ENCODE measurements at regions not wholly inside any gene's neighbourhood (a gene's known extent, or its start where the extent isn't known, plus 50 kb on each side); places are given as distances from the start of the nearest gene placed in this dataset.

DNA sequence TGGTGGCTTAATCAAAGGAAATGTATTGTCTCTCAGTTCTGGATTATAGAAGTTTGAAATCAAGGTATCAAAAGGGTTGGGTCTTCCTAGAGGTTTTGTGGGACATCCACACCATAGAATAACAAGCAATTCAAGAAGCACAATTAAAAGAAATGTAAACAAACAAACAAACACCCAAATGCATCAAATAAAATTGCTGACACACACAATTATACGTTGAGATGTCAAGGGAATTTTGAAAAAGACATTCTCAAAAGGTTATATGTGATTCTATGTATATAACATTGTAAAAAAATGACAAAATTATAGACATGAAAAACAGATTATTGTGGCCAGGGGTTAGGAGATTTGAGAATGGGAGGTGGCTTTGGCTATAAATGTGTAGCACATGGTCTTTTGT lies 250.7 kb upstream of the AGA start:
- no peak for DNase-seq (ENCODE audit: low read depth in 2 of 2)

DNA sequence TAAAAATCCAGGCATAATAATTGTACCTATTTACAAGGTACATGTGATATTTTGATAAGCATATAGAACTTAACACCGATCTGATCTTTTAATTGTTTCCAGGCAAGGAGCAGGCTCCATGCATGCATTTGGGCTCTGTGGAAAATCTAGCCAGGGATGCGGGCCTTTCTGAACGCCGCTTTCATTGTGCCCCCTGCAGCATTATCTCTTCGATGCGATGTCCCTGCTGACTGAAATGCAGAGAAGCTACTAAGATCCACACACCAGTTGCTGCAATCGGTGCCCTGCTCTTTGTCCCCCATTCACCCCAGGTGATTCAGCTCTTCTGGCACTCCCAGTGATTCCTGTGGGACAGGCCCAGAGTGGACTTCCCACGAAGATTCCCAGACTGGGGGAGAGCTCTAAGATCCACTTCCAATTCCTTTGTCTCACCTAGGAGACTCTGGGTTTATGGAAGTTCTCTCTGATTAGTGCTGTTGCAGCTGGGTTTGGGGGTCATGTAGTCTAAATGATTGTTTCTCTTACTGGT lies 254.3 kb upstream of the AGA start:
- no peak for DNase-seq (ENCODE audit: low read depth in 2 of 2)

- DNase-seq (ENCODE audit: low read depth in 2 of 2) = no peak
Observed at GRCh38 chr4:177699365-177700213, 257.4 kb upstream of the AGA start.

- no peak for DNase-seq (ENCODE audit: low read depth in 2 of 2)
Observed at GRCh38 chr4:177706916-177707315, 264.7 kb upstream of the AGA start.

DNA sequence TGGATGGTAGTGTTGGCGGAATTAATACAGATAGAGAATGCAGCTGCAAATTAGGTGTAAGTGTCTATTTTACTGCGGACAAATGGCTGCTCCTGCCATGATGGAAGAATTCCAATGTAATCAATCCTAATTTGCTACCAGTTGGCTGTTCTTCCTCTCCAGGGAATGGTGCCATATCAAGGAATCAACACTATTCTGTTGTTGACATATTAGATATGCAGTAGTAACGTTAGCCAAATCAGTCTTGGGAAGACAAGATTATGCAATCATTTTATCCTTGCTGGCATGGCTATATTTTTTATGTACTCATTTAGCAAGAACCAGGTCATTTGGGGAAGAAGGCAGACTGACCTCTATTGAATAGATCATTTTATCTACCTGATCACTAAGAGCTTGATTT lies 271.2 kb upstream of the AGA start:
- DNase-seq (ENCODE audit: low read depth in 2 of 2) = no peak

- no peak for DNase-seq (ENCODE audit: low read depth in 2 of 2)
Observed at GRCh38 chr4:177717407-177717806, 275.2 kb upstream of the AGA start.

DNA sequence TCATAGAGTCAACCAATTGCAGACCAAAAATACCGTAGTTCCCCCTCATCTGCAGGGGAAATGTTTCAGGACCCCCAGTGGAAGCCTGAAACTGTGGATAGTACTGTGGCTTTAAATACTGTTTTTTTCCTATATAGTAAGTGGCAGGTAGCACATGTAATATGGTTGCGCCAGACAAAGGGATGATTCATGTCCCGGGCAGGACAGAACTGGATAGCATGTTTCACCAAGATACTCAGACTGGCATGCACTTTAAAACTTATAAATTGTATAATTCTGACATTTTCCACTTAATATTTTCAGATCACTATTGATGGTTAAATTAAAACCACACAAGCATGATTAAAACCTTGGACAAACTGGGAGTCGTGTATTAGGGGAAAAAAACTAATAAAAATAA lies 276.3 kb upstream of the AGA start:
- DNase-seq (ENCODE audit: low read depth in 2 of 2) = no peak

- DNase-seq (ENCODE audit: low read depth in 2 of 2) = no peak
Observed at GRCh38 chr4:177726111-177726510, 283.9 kb upstream of the AGA start.

GRCh38 chr4:177728361-177729152 lies 286.3 kb upstream of the AGA start:
- no peak for DNase-seq (ENCODE audit: low read depth in 2 of 2)

DNA sequence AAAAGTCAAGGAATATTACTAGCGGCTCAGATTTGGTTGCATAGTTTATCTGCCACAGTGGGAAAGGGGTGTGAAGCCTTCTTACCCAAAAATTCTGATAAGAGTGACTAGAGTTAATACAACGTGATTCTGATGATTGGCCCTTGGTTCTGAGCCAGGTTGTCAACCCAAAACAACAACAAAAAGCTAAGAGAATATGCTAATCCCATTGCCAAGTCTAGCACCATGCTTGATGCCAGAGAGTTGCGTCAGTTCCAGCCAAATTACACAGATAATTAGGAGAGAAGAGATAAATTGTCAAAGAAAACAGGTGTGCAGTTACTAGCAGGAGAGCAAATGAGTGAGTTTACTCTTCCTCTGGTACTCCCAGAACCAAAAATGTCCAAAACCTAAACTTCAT lies 287.4 kb upstream of the AGA start:
- no peak for DNase-seq (ENCODE audit: low read depth in 2 of 2)

GRCh38 chr4:177737387-177737940 lies 295.2 kb upstream of the AGA start:
- no peak for DNase-seq (ENCODE audit: low read depth in 2 of 2)

DNA sequence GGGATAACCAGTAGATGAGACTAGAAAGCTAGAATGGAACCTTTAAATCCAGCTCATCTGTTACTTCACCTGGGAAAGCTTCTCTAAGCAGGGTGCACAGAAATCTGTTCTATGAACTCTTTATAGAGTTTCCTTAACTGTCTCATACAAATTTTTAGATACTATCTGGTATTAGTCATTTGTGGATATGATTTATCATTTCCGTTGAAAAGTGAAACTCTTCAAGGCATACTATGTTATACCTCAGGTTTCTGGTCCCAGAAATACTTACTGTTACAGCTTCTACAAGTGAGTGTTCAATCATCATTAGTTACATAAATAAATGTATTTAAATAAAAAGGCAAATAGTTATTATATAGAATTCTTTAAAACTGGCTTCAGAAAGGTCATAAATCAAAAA lies 298.3 kb upstream of the AGA start:
- DNase-seq (ENCODE audit: low read depth in 2 of 2) = no peak

GRCh38 chr4:177759729-177760128 lies 317.5 kb upstream of the AGA start:
- DNase-seq (ENCODE audit: low read depth in 2 of 2) = no peak

- no peak for DNase-seq (ENCODE audit: low read depth in 2 of 2)
Observed at GRCh38 chr4:177761692-177762091, 319.5 kb upstream of the AGA start.

DNA sequence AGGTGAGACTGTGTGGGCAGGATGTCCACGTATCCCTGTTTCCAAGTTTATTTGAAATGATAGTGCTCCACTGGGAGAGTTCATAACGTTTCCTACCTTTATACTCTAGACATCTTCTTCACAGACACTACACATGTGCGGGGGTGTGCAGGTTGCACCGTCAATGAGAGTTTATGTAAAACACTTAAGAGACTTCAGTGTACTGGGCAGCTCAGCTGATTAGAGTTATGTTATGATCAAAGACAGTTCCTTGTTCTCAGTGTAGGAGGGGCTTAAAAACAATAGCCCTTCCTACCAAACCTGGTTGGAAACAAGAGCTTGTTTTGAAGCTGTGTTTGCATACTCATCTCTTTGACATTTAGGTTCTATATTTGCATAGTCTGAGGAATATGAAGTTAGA lies 326.9 kb upstream of the AGA start:
- no peak for DNase-seq (ENCODE audit: low read depth in 2 of 2)

- no peak for DNase-seq (ENCODE audit: low read depth in 2 of 2)
Observed at GRCh38 chr4:177770776-177771175, 328.5 kb upstream of the AGA start.

- no peak for DNase-seq (ENCODE audit: low read depth in 2 of 2)
Observed at GRCh38 chr4:177771645-177772044, 329.4 kb upstream of the AGA start.

GRCh38 chr4:177778623-177779022 lies 336.4 kb upstream of the AGA start:
- DNase-seq (ENCODE audit: low read depth in 2 of 2) = no peak

DNA sequence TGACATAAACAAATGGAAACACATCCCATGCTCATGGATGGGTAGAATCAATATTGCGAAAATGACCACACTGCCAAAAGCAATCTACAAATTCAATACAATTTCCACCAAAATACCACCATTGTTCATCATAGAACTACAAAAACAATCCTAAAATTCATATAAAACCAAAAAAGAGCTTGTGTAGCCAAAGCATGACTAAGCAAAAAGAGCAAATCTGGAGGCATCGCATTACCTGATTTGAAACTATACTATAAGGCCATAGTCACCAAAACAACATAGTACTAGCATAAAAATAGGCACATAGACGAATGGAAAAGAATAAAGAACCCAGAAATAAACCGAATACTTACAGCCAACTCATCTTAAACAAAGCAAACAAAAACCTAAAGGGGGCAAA lies 342.8 kb upstream of the AGA start:
- DNase-seq (ENCODE audit: low read depth in 2 of 2) = no peak

- no peak for DNase-seq (ENCODE audit: low read depth in 2 of 2)
Observed at GRCh38 chr4:177789610-177790009, 347.4 kb upstream of the AGA start.

DNA sequence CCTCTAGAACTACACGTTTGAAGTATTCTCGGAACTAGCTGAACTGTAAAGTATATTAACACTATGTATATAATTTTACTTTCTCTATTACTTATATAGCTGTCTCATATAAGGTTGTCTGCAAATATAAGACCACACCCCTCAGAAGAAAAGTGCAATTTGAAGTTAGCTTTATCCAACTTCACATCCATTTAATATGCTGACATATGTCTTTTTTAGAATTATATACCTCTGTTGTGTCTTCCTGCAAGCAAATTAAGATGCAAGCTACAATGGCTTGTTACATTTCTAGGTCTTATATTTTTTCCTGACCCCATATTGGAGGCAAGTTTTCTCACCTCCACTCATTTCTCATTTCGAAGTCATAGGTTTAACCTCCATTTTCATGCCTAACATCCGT lies 349.0 kb upstream of the AGA start:
- DNase-seq (ENCODE audit: low read depth in 2 of 2) = no peak

- DNase-seq (ENCODE audit: low read depth in 2 of 2) = no peak
Observed at GRCh38 chr4:177796841-177797240, 354.6 kb upstream of the AGA start.

DNA sequence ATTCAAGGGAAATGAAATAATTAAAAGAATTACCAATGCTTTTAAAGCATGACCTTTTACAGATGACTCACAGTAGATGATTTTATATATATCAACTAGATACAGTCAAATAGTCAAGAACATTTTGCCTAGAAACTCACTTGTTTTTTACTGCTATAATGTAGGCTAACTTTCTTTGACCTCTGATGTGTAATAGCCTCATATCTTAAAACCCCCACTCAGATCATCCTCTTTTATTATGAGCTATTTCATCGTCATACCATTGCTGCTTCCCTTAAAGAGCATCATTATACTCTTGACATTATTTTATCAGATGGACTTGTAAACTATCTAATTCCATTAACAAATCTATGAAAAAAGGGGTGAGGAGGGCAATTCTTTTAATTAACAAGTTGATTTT lies 355.9 kb upstream of the AGA start:
- no peak for DNase-seq (ENCODE audit: low read depth in 2 of 2)
